ENCODE measurements at regions not wholly inside any gene's neighbourhood (a gene's known extent, or its start where the extent isn't known, plus 50 kb on each side); places are given as distances from the start of the nearest gene placed in this dataset.

DNA sequence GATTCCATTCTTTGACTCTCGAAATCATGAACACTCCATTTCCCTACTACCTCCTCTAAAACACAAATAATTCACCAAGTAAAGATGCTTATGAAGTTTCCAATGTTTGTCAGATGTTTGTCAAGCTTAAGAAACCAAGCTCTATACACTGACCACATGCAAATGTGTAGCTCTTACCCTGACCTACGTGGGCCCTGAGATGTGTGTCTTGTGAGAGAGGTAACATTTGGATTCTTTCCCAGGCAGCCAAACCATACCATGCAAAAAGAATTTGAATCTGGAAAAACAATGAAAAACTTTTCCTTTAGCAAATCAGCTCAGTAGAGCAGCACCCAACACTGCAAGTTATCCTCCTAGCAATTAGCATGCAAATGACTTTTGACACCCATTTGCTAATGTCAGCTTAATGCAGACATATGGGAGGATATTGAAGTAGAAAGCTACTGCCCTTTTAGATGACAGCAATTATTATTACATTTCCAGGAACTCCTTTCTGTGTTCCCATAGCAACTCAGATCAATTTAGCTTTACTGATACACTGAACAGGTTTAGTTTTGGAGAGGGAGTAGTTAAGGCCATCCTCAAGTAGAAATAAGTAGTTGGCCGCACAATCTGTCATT, 83.2 kb upstream of the RGS4 start:
- FAIRE-seq (no peak), DNase-seq (no peak)
- no peak overlapping the region for H3K4me3 ChIP-seq (ENCODE audit: low read length in 3 of 3)
- H3K36me3 ChIP-seq (ENCODE audit: control insufficient read depth in 2 of 3, insufficient read depth in 3 of 3, low read length in 3 of 3) = no peaks in the 10 kb centered on the region
- TF ChIP-seq, protein P1, sequence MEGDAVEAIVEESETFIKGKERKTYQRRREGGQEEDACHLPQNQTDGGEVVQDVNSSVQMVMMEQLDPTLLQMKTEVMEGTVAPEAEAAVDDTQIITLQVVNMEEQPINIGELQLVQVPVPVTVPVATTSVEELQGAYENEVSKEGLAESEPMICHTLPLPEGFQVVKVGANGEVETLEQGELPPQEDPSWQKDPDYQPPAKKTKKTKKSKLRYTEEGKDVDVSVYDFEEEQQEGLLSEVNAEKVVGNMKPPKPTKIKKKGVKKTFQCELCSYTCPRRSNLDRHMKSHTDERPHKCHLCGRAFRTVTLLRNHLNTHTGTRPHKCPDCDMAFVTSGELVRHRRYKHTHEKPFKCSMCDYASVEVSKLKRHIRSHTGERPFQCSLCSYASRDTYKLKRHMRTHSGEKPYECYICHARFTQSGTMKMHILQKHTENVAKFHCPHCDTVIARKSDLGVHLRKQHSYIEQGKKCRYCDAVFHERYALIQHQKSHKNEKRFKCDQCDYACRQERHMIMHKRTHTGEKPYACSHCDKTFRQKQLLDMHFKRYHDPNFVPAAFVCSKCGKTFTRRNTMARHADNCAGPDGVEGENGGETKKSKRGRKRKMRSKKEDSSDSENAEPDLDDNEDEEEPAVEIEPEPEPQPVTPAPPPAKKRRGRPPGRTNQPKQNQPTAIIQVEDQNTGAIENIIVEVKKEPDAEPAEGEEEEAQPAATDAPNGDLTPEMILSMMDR (IDR thresholded peaks at IDR 0.05; ENCODE audit: borderline replicate concordance, extremely low read depth, insufficient read depth) = no peak
- no peaks in the 10 kb centered on the region for H3K4me1 ChIP-seq (ENCODE audit: control insufficient read depth in 2 of 3, insufficient read depth in 2 of 3, low read depth in 1 of 3, low read length in 3 of 3)
- H3K9ac ChIP-seq (ENCODE audit: low read length in 3 of 3) = no peak overlapping the region
- intact Hi-C loops (cut with DNase I) = no loop called here
- H3K27me3 ChIP-seq (ENCODE audit: control insufficient read depth, insufficient read depth, low read length) = no peaks in the 10 kb centered on the region
- no peak overlapping the region for H3K27ac ChIP-seq (ENCODE audit: low read depth in 2 of 2, low read length in 2 of 2)
- H3K9me3 ChIP-seq (ENCODE audit: control insufficient read depth in 2 of 3, insufficient read depth in 1 of 3, low read length in 3 of 3) = no peaks in the 10 kb centered on the region

DNA sequence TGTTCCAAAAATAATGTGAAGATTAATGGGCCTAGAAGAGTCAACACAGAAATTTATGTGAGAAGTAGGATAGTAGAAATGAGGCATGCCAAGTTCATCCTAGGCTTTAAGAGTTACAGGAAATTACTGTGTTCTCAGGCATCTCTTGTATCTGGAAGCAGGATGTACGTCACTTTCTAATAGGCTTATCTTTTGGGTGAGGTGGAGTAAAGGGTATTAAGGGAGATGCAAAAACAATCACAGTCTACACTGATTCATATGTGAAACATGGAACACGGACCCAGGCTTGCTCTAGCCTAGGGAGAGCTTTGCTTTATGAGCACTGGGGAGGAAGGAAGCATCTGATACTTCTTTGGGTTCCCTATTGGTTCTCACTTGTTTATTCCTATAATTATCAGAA, 84.5 kb upstream of the RGS4 start:
- DNase-seq = no peak
- Histone ChIP-seq H3K4me1 (ENCODE audit: control insufficient read depth in 2 of 3, insufficient read depth in 2 of 3, low read depth in 1 of 3, low read length in 3 of 3) (no peaks in the 10 kb centered on the region), H3K27ac (ENCODE audit: low read depth in 2 of 2, low read length in 2 of 2) (no peak overlapping the region), H3K4me3 (ENCODE audit: low read length in 3 of 3) (no peak overlapping the region), H3K9ac (ENCODE audit: low read length in 3 of 3) (no peak overlapping the region), H3K36me3 (ENCODE audit: control insufficient read depth in 2 of 3, insufficient read depth in 3 of 3, low read length in 3 of 3) (no peaks in the 10 kb centered on the region), H3K27me3 (ENCODE audit: control insufficient read depth, insufficient read depth, low read length) (no peaks in the 10 kb centered on the region), H3K9me3 (ENCODE audit: control insufficient read depth in 2 of 3, insufficient read depth in 1 of 3, low read length in 3 of 3) (no peaks in the 10 kb centered on the region)
- FAIRE-seq = no peak
- TF ChIP-seq, protein P1 (IDR thresholded peaks at IDR 0.05; ENCODE audit: borderline replicate concordance, extremely low read depth, insufficient read depth) = no peak
- intact Hi-C loops (cut with DNase I) = no loop called here

DNA sequence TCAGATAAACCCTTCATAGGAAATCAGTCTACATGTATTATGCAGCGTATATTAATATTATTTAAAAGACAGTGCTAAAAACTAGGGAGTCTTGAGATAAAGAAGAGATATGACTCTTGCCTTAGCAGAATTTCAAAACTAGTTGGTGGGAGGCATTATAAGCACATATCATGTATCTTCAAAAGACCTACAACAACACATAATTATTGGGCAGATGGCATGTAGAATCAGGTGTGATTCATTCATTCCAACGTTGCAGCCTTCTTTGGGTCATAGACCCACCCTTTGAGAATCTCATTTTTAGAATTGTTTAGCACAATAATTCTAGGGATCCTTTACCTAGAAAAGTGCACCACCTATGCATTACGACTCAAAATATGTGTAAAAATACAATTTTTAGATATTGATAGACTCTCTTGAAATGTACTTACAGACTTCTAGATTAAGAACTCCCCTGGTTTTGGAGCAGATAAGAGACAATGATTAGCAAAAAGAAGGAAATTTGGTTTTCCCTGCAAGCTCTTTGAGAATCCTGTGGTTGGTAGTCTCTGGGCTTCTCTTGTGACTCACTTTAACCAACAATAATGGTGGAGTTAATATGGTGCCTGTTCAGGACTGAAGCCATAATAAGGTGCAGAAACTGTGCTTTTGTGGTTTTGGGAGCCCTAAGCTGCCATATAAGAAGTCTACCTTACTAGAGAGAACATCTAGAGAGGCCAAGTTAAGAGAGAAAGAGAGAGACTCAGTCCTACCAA, 85.3 kb upstream of the RGS4 start:
- Histone ChIP-seq H3K4me3 (ENCODE audit: low read length in 3 of 3) (no peak overlapping the region), H3K4me1 (ENCODE audit: control insufficient read depth in 2 of 3, insufficient read depth in 2 of 3, low read depth in 1 of 3, low read length in 3 of 3) (no peaks in the 10 kb centered on the region), H3K36me3 (ENCODE audit: control insufficient read depth in 2 of 3, insufficient read depth in 3 of 3, low read length in 3 of 3) (no peaks in the 10 kb centered on the region), H3K27ac (ENCODE audit: low read depth in 2 of 2, low read length in 2 of 2) (no peak overlapping the region), H3K27me3 (ENCODE audit: control insufficient read depth, insufficient read depth, low read length) (no peaks in the 10 kb centered on the region), H3K9ac (ENCODE audit: low read length in 3 of 3) (no peak overlapping the region), H3K9me3 (ENCODE audit: control insufficient read depth in 2 of 3, insufficient read depth in 1 of 3, low read length in 3 of 3) (no peaks in the 10 kb centered on the region)
- no peak for DNase-seq
- intact Hi-C loops (cut with DNase I) = no loop called here
- TF ChIP-seq, protein P1 (IDR thresholded peaks at IDR 0.05; ENCODE audit: borderline replicate concordance, extremely low read depth, insufficient read depth) = no peak
- no peak for FAIRE-seq
